Body of pancreas (tissue), 4 donors: ENCODE measurements at regions not wholly inside any gene's neighbourhood (a gene's known extent, or its start where the extent isn't known, plus 50 kb on each side); places are given as distances from the start of the nearest gene placed in this dataset.

Source experiments
- POLR2A ChIP-seq, 3 donors: fragments of 450-650 bp; IDR thresholded peaks; one replicate each; pipeline ENCODE4 v1.6.1; 2016; ENCODE audit warnings: antibody characterized with exemption in 3 of 3, mild to moderate bottlenecking in 2 of 3
- TF ChIP-seq, protein P1 (sequence below), 7 experiments: fragments of 450-650 bp in 4 of 7; fragments of 200-600 bp in 3 of 7; sonication (generic) in 3 of 7; IDR thresholded peaks; one replicate each; pipeline ENCODE4 v1.5.1; 2016 to 2019; ENCODE audit warnings: antibody characterized with exemption in 7 of 7

DNA sequence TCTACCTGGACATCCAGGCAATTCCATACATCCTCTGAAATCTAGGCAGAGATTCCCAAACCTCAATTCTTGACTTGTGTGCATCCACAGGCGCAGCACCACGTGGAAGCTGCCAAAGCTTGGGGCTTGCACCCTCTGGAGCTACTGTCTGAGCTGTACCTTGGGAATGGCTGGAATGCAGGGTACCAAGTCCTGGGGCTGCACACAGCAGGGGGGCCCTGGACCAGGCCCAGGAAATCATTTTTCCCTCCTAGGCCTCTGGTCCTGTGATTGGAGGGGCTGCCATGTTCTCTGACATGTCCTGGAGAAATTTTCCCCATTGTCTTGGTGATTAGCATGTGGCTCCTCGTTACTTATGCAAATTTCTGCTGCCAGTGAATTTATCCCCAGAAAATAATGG, 391.9 kb upstream of the CHD6 start:
- TF ChIP-seq, protein P1, sequence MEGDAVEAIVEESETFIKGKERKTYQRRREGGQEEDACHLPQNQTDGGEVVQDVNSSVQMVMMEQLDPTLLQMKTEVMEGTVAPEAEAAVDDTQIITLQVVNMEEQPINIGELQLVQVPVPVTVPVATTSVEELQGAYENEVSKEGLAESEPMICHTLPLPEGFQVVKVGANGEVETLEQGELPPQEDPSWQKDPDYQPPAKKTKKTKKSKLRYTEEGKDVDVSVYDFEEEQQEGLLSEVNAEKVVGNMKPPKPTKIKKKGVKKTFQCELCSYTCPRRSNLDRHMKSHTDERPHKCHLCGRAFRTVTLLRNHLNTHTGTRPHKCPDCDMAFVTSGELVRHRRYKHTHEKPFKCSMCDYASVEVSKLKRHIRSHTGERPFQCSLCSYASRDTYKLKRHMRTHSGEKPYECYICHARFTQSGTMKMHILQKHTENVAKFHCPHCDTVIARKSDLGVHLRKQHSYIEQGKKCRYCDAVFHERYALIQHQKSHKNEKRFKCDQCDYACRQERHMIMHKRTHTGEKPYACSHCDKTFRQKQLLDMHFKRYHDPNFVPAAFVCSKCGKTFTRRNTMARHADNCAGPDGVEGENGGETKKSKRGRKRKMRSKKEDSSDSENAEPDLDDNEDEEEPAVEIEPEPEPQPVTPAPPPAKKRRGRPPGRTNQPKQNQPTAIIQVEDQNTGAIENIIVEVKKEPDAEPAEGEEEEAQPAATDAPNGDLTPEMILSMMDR (IDR thresholded peaks at IDR 0.05) = no peak
- no peak for TF ChIP-seq POLR2A (IDR thresholded peaks at IDR 0.05)
